T1000 (cell line): ENCODE measurements at regions not wholly inside any gene's neighbourhood (a gene's known extent, or its start where the extent isn't known, plus 50 kb on each side); places are given as distances from the start of the nearest gene placed in this dataset.

Experiments
- DNase-seq: peaks from one replicate; lab custom pipeline; 2025; ENCODE audit warnings: mixed read lengths; lab: John Stamatoyannopoulos, UW

- no peak for DNase-seq
Measured at GRCh38 chr12:127231371-127231770, 1035.6 kb upstream of the TMEM132C start.

GRCh38 chr12:127233016-127233415 lies 1034.0 kb upstream of the TMEM132C start:
- no peak for DNase-seq

- DNase-seq: no peak
Measured at GRCh38 chr12:127235761-127236160, 1031.2 kb upstream of the TMEM132C start.

- DNase-seq: no peak
Measured at GRCh38 chr12:127236491-127236890, 1030.5 kb upstream of the TMEM132C start.

GRCh38 chr12:127237151-127237550 lies 1029.8 kb upstream of the TMEM132C start:
- no peak for DNase-seq

- DNase-seq: no peak
Measured at GRCh38 chr12:127238107-127238506, 1028.9 kb upstream of the TMEM132C start.

- no peak for DNase-seq
Measured at GRCh38 chr12:127239781-127240180, 1027.2 kb upstream of the TMEM132C start.

- DNase-seq: no peak
Measured at GRCh38 chr12:127240249-127240929, 1026.6 kb upstream of the TMEM132C start.

DNA sequence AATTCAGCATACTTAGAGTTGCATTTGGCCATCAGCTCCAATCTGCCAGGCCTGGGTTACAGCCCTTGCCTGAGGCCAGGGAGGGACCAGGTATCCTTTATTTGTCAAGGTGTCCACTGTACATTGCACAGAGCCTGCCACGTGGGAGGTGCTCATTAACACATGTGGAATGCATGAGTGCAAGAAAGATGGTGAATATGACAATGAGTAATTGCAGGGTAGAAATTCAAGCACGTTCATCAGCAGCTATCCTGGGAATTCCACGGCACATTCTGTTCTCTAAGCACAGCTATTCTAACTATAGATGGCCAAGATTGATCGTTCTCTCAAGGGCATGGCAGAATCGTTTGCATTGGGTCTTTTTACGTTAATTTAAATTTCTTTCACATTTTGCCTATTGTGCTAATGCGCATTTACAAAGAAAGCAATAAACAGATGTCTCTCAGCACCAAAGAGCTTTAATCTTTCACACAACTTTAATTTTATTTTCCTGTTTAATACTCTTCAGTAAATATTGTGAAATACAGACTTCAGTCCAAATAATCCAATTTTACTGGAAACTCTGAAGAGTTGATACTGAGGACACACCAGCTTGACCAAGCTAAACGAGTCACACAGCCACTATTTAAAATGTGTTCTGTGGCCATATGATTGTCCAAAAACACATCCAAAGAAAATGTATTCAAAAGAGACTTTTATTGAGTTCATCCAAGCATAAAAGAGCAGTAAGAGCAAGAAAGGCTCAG lies 1025.7 kb upstream of the TMEM132C start:
- DNase-seq: no peak

GRCh38 chr12:127245009-127245408 lies 1022.0 kb upstream of the TMEM132C start:
- no peak for DNase-seq

- DNase-seq: no peak
Measured at GRCh38 chr12:127245437-127245836, 1021.5 kb upstream of the TMEM132C start.

- no peak for DNase-seq
Measured at GRCh38 chr12:127247937-127248336, 1019.0 kb upstream of the TMEM132C start.

DNA sequence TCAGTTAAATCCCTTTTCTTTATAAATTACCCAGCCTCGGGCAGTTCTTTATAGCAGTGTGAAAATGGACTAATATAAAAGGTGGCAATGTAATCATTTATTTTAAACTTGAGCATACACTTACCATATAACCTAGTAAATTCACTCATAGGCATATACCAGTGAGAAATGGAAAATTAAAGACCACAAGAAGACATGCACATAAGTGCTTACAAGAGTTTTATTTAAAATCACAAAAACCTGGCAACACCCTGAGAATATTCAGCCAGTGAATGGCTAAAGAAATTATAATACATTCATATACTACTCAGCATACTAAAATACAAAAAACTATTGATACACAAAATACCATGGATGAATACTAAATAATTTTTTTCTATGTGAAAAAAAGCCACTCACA lies 1017.5 kb upstream of the TMEM132C start:
- DNase-seq: no peak

GRCh38 chr12:127253797-127254327 lies 1013.1 kb upstream of the TMEM132C start:
- no peak for DNase-seq

DNA sequence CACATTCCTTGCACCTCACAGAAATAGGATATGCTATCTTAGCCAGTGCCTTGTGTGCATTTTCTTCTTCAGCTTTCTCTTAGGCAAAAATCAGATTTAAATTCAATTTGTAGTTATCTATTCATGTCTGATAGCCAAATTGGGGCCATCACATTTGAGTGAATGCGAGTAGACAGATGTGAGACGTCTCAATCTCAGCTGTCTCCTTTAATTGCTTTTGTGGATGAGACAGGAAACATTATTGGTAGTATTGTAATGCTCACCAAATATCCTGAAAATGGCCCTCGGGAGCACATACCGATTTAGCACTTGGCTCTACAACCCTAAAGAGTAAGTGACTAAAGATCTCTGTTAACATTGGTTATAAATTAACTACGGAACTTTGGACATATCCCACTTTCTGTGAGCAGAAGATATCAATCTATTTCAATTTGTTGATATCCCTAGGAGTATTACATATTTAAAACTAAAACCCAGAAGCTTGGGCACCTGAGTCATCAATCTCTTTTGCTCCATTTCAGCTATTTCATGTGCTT lies 1012.5 kb upstream of the TMEM132C start:
- DNase-seq: no peak

GRCh38 chr12:127257366-127257935 lies 1009.5 kb upstream of the TMEM132C start:
- DNase-seq: no peak

GRCh38 chr12:127260531-127260930 lies 1006.4 kb upstream of the TMEM132C start:
- DNase-seq: no peak

DNA sequence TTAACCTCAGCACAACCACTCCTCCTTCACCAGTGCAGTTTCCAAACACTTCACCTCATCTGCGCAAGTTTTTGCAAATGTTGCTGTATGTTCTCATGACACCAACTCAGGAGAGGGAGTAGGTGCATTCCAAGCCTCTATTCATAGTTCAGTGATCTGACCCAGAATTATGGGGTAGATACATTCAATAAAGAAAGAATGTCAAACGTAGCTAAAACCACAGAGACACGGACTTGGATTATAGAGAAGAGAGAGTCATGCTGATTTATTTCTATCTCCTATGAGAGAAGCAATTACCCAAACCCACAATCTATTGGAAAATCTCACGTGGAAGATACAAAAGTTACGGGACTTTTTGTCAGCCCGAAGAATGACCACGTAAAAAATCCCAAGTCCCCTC lies 1006.0 kb upstream of the TMEM132C start:
- no peak for DNase-seq

GRCh38 chr12:127262615-127263014 lies 1004.4 kb upstream of the TMEM132C start:
- no peak for DNase-seq

GRCh38 chr12:127263621-127264020 lies 1003.3 kb upstream of the TMEM132C start:
- DNase-seq: no peak

DNA sequence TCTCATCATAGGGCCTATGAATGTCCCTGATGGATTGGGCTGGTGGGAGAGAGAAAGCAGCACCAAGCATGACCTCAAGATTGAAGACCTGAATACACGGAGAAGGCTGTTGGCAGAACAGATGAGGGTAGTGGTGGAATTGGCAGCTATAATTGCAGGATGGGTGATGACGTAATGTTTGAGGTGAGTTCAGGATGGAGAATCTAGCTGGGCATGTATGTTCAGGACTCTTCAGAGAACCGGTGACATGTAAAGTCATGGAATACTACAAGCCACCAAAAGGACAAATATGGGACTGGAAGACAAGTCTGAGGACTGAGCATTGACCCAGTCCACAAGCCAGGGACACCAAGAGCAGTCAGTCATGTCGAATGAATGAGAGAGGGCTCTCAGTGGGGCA lies 999.8 kb upstream of the TMEM132C start:
- DNase-seq: no peak

GRCh38 chr12:127268213-127268612 lies 998.8 kb upstream of the TMEM132C start:
- DNase-seq: no peak
